Activated CD4-positive, alpha-beta T cell treated with anti-CD3 and anti-CD28 coated beads, Interleukin-2, amount 10 ng/mL, durations not matched to agents 7 days and 5 days (primary cell): ENCODE measurements at regions not wholly inside any gene's neighbourhood (a gene's known extent, or its start where the extent isn't known, plus 50 kb on each side); places are given as distances from the start of the nearest gene placed in this dataset.

ENCODE experiments used
- CTCF ChIA-PET: fragments of 350-600 bp; sonication (Branson Sonifier 250); formaldehyde crosslinking; loops from one replicate; lab custom pipeline; 2021; ENCODE audit warnings: antibody characterized with exemption; lab: Charles Lee
- POLR2A ChIA-PET: fragments of 350-600 bp; sonication (Branson Sonifier 250); formaldehyde crosslinking; loops from one replicate; lab custom pipeline; 2021; ENCODE audit warnings: antibody characterized with exemption; lab: Charles Lee
- DNase-seq: peaks from one replicate; pipeline ENCODE4 v3.0.0-alpha.2; 2020
- H3K27ac Mint-ChIP-seq: one replicate; pipeline ENCODE4 v1.8.0; 2021; ENCODE audit warnings: mild to moderate bottlenecking, moderate library complexity, mixed read lengths
- H3K27me3 Mint-ChIP-seq: one replicate; pipeline ENCODE4 v1.8.0; 2021; ENCODE audit warnings: mixed read lengths
- H3K36me3 Mint-ChIP-seq: one replicate; pipeline ENCODE4 v1.8.0; 2021; ENCODE audit warnings: low read depth, mixed read lengths
- H3K4me1 Mint-ChIP-seq: one replicate; pipeline ENCODE4 v1.8.0; 2021; ENCODE audit warnings: mixed read lengths
- H3K4me3 Mint-ChIP-seq: one replicate; pipeline ENCODE4 v1.8.0; 2021; ENCODE audit warnings: mild to moderate bottlenecking, moderate library complexity, mixed read lengths
- H3K9me3 Mint-ChIP-seq: one replicate; pipeline ENCODE4 v1.8.0; 2021; ENCODE audit warnings: mixed read lengths

- Mint-ChIP-seq H3K9me3 (no peaks in the 10 kb centered on the region), H3K4me3 (no peak overlapping the region), H3K27ac (no peak overlapping the region), H3K36me3 (no peaks in the 10 kb centered on the region), H3K27me3 (no peaks in the 10 kb centered on the region), H3K4me1 (no peaks in the 10 kb centered on the region)
- no peak for DNase-seq
- ChIA-PET CTCF (no interaction called here), POLR2A (no interaction called here)
These were observed 490.2 kb upstream of the KLHL29 start for GRCh38 chr2:22894761-22895160.

- POLR2A ChIA-PET: no interaction called here
- H3K27ac Mint-ChIP-seq: no peak overlapping the region
- DNase-seq: no peak
- no peaks in the 10 kb centered on the region for H3K36me3 Mint-ChIP-seq
- no peaks in the 10 kb centered on the region for H3K4me1 Mint-ChIP-seq
- no peak overlapping the region for H3K4me3 Mint-ChIP-seq
- H3K9me3 Mint-ChIP-seq: no peaks in the 10 kb centered on the region
- CTCF ChIA-PET: no interaction called here
- no peaks in the 10 kb centered on the region for H3K27me3 Mint-ChIP-seq
These were observed 487.6 kb upstream of the KLHL29 start for GRCh38 chr2:22897428-22897827.

- Mint-ChIP-seq H3K36me3 (no peaks in the 10 kb centered on the region), H3K27ac (no peak overlapping the region), H3K9me3 (no peaks in the 10 kb centered on the region), H3K4me3 (no peak overlapping the region), H3K27me3 (no peaks in the 10 kb centered on the region), H3K4me1 (no peaks in the 10 kb centered on the region)
- ChIA-PET POLR2A (no interaction called here), CTCF (no interaction called here)
- DNase-seq: no peak
These were observed 484.3 kb upstream of the KLHL29 start for GRCh38 chr2:22900674-22901073.

- H3K4me1 Mint-ChIP-seq: no peaks in the 10 kb centered on the region
These were observed 483.4 kb upstream of the KLHL29 start for GRCh38 chr2:22901471-22902179.

GRCh38 chr2:22902180-22902550 lies 482.8 kb upstream of the KLHL29 start:
- POLR2A ChIA-PET: no interaction called here
- CTCF ChIA-PET: no interaction called here

More at GRCh38 chr2:22901471-22902179, 483.4 kb upstream of the KLHL29 start:
- Mint-ChIP-seq H3K9me3 (no peaks in the 10 kb centered on the region), H3K36me3 (no peaks in the 10 kb centered on the region), H3K27me3 (no peaks in the 10 kb centered on the region), H3K4me3 (no peak overlapping the region), H3K27ac (no peak overlapping the region)
- no peak for DNase-seq
- CTCF ChIA-PET: no interaction called here
- POLR2A ChIA-PET: no interaction called here

GRCh38 chr2:22902662-22903165 lies 482.3 kb upstream of the KLHL29 start:
- no peaks in the 10 kb centered on the region for H3K36me3 Mint-ChIP-seq
- DNase-seq: no peak
- H3K4me1 Mint-ChIP-seq: no peaks in the 10 kb centered on the region
- POLR2A ChIA-PET: no interaction called here
- H3K9me3 Mint-ChIP-seq: no peaks in the 10 kb centered on the region
- no peaks in the 10 kb centered on the region for H3K27me3 Mint-ChIP-seq
- no peak overlapping the region for H3K27ac Mint-ChIP-seq
- CTCF ChIA-PET: no interaction called here
- no peak overlapping the region for H3K4me3 Mint-ChIP-seq

More at GRCh38 chr2:22902180-22902550, 482.8 kb upstream of the KLHL29 start:
- Mint-ChIP-seq H3K27ac (no peak overlapping the region), H3K9me3 (no peaks in the 10 kb centered on the region), H3K36me3 (no peaks in the 10 kb centered on the region), H3K27me3 (no peaks in the 10 kb centered on the region), H3K4me1 (no peaks in the 10 kb centered on the region), H3K4me3 (no peak overlapping the region)
- DNase-seq: no peak

GRCh38 chr2:22903616-22904015 lies 481.4 kb upstream of the KLHL29 start:
- Mint-ChIP-seq H3K4me3 (no peak overlapping the region), H3K36me3 (no peaks in the 10 kb centered on the region), H3K27me3 (no peaks in the 10 kb centered on the region), H3K27ac (no peak overlapping the region), H3K9me3 (no peaks in the 10 kb centered on the region), H3K4me1 (no peaks in the 10 kb centered on the region)
- ChIA-PET POLR2A (no interaction called here), CTCF (no interaction called here)
- no peak for DNase-seq

GRCh38 chr2:22904126-22904684 lies 480.8 kb upstream of the KLHL29 start:
- H3K4me1 Mint-ChIP-seq: no peaks in the 10 kb centered on the region
- no peaks in the 10 kb centered on the region for H3K27me3 Mint-ChIP-seq
- H3K27ac Mint-ChIP-seq: no peak overlapping the region
- peak; percentile 8 for DNase-seq
- ChIA-PET POLR2A (no interaction called here), CTCF (no interaction called here)
- no peaks in the 10 kb centered on the region for H3K36me3 Mint-ChIP-seq
- no peaks in the 10 kb centered on the region for H3K9me3 Mint-ChIP-seq
- H3K4me3 Mint-ChIP-seq: no peak overlapping the region

GRCh38 chr2:22907330-22907729 lies 477.6 kb upstream of the KLHL29 start:
- Mint-ChIP-seq H3K36me3 (no peaks in the 10 kb centered on the region), H3K27ac (no peak overlapping the region), H3K27me3 (no peaks in the 10 kb centered on the region), H3K4me3 (no peak overlapping the region), H3K9me3 (no peaks in the 10 kb centered on the region), H3K4me1 (no peaks in the 10 kb centered on the region)
- no peak for DNase-seq
- CTCF ChIA-PET: no interaction called here
- POLR2A ChIA-PET: no interaction called here

GRCh38 chr2:22912398-22912797 lies 472.6 kb upstream of the KLHL29 start:
- POLR2A ChIA-PET: no interaction called here
- no peaks in the 10 kb centered on the region for H3K36me3 Mint-ChIP-seq
- H3K4me1 Mint-ChIP-seq: no peaks in the 10 kb centered on the region
- no peak overlapping the region for H3K4me3 Mint-ChIP-seq
- DNase-seq: no peak
- no peak overlapping the region for H3K27ac Mint-ChIP-seq
- CTCF ChIA-PET: no interaction called here
- H3K9me3 Mint-ChIP-seq: no peaks in the 10 kb centered on the region
- no peaks in the 10 kb centered on the region for H3K27me3 Mint-ChIP-seq

- H3K36me3 Mint-ChIP-seq: no peaks in the 10 kb centered on the region
- DNase-seq: no peak
- CTCF ChIA-PET: no interaction called here
- no peak overlapping the region for H3K4me3 Mint-ChIP-seq
- no peaks in the 10 kb centered on the region for H3K9me3 Mint-ChIP-seq
- H3K27me3 Mint-ChIP-seq: peaks cover 2% of the 10 kb centered on the region
- H3K27ac Mint-ChIP-seq: no peak overlapping the region
- no peaks in the 10 kb centered on the region for H3K4me1 Mint-ChIP-seq
- POLR2A ChIA-PET: no interaction called here
These were observed 455.0 kb upstream of the KLHL29 start for GRCh38 chr2:22929998-22930397.

- Mint-ChIP-seq H3K27ac (no peak overlapping the region), H3K27me3 (peaks cover 2% of the 10 kb centered on the region), H3K4me3 (no peak overlapping the region), H3K4me1 (no peaks in the 10 kb centered on the region), H3K9me3 (no peaks in the 10 kb centered on the region), H3K36me3 (no peaks in the 10 kb centered on the region)
- DNase-seq: no peak
- CTCF ChIA-PET: no interaction called here
- POLR2A ChIA-PET: no interaction called here
These were observed 454.2 kb upstream of the KLHL29 start for GRCh38 chr2:22930781-22931180.

- ChIA-PET CTCF (no interaction called here), POLR2A (no interaction called here)
- H3K27ac Mint-ChIP-seq: no peak overlapping the region
- H3K36me3 Mint-ChIP-seq: no peaks in the 10 kb centered on the region
- H3K27me3 Mint-ChIP-seq: peaks cover 2% of the 10 kb centered on the region
- H3K9me3 Mint-ChIP-seq: no peaks in the 10 kb centered on the region
- no peak overlapping the region for H3K4me3 Mint-ChIP-seq
- DNase-seq: no peak
- no peaks in the 10 kb centered on the region for H3K4me1 Mint-ChIP-seq
These were observed 452.7 kb upstream of the KLHL29 start for GRCh38 chr2:22932288-22932687.

- ChIA-PET POLR2A (no interaction called here), CTCF (interaction anchor here (0.6 kb wide), 1 partner anchor 566 kb away, joined by 3 read pairs; no protein-coding TSS in a partner anchor)
- H3K27ac Mint-ChIP-seq: no peak overlapping the region
- H3K36me3 Mint-ChIP-seq: no peaks in the 10 kb centered on the region
- no peaks in the 10 kb centered on the region for H3K4me1 Mint-ChIP-seq
- H3K9me3 Mint-ChIP-seq: no peaks in the 10 kb centered on the region
- DNase-seq: no peak
- no peak overlapping the region for H3K4me3 Mint-ChIP-seq
- peaks cover 3% of the 10 kb centered on the region for H3K27me3 Mint-ChIP-seq
These were observed 450.2 kb upstream of the KLHL29 start for GRCh38 chr2:22934747-22935146.
